ENCODE measurements at regions not wholly inside any gene's neighbourhood (a gene's known extent, or its start where the extent isn't known, plus 50 kb on each side); places are given as distances from the start of the nearest gene placed in this dataset.

- H3K9me3 ChIP-seq (ENCODE audit: control insufficient read depth in 2 of 2, insufficient read depth in 1 of 2, low read depth in 1 of 2, low read length in 1 of 2), result no peaks in the 10 kb centered on the region
- no peak overlapping the region for H3K4me3 ChIP-seq (ENCODE audit: low read depth in 1 of 2, low read length in 2 of 2)
- no peaks in the 10 kb centered on the region for H3K27me3 ChIP-seq (ENCODE audit: control insufficient read depth in 1 of 2, insufficient read depth in 2 of 2, low read length in 2 of 2)
- no peaks in the 10 kb centered on the region for H3K36me3 ChIP-seq (ENCODE audit: control insufficient read depth in 2 of 2, insufficient read depth in 2 of 2, low read length in 1 of 2)
- H3K4me1 ChIP-seq (ENCODE audit: control insufficient read depth in 2 of 2, insufficient read depth in 2 of 2, low read length in 1 of 2), result no peaks in the 10 kb centered on the region
- H3K27ac ChIP-seq (ENCODE audit: low read depth in 2 of 2, low read length in 1 of 2), result peak overlapping the region; percentile 50 to 85
- WGBS, 2 donors, result 53 to 68% methylated on average over 2 of the region's 2 CpGs
Measured at GRCh38 chr7:121795736-121796135, 77.2 kb upstream of the PTPRZ1 start.

GRCh38 chr7:121793716-121794115 is 79.2 kb upstream of the PTPRZ1 start:
- WGBS, 2 donors, result 48 to 57% methylated on average over 5 of the region's 5 CpGs
- Histone ChIP-seq H3K4me3 (ENCODE audit: low read depth in 1 of 2, low read length in 2 of 2) (no peak overlapping the region), H3K4me1 (ENCODE audit: control insufficient read depth in 2 of 2, insufficient read depth in 2 of 2, low read length in 1 of 2) (no peaks in the 10 kb centered on the region)

GRCh38 chr7:121777672-121778071 is 95.3 kb upstream of the PTPRZ1 start:
- Histone ChIP-seq H3K4me3 (ENCODE audit: low read depth in 1 of 2, low read length in 2 of 2) (no peak overlapping the region), H3K4me1 (ENCODE audit: control insufficient read depth in 2 of 2, insufficient read depth in 2 of 2, low read length in 1 of 2) (no peaks in the 10 kb centered on the region), H3K9me3 (ENCODE audit: control insufficient read depth in 2 of 2, insufficient read depth in 1 of 2, low read depth in 1 of 2, low read length in 1 of 2) (no peaks in the 10 kb centered on the region), H3K27me3 (ENCODE audit: control insufficient read depth in 1 of 2, insufficient read depth in 2 of 2, low read length in 2 of 2) (no peaks in the 10 kb centered on the region), H3K27ac (ENCODE audit: low read depth in 2 of 2, low read length in 1 of 2) (no peak overlapping the region), H3K36me3 (ENCODE audit: control insufficient read depth in 2 of 2, insufficient read depth in 2 of 2, low read length in 1 of 2) (no peaks in the 10 kb centered on the region)
- WGBS, 2 donors, result 47 to 53% methylated on average over 3 of the region's 3 CpGs

More at GRCh38 chr7:121793716-121794115, 79.2 kb upstream of the PTPRZ1 start:
- Histone ChIP-seq H3K36me3 (ENCODE audit: control insufficient read depth in 2 of 2, insufficient read depth in 2 of 2, low read length in 1 of 2) (no peaks in the 10 kb centered on the region), H3K9me3 (ENCODE audit: control insufficient read depth in 2 of 2, insufficient read depth in 1 of 2, low read depth in 1 of 2, low read length in 1 of 2) (no peaks in the 10 kb centered on the region), H3K27ac (ENCODE audit: low read depth in 2 of 2, low read length in 1 of 2) (no peak overlapping the region), H3K27me3 (ENCODE audit: control insufficient read depth in 1 of 2, insufficient read depth in 2 of 2, low read length in 2 of 2) (no peaks in the 10 kb centered on the region)

- Histone ChIP-seq H3K36me3 (ENCODE audit: control insufficient read depth in 2 of 2, insufficient read depth in 2 of 2, low read length in 1 of 2) (no peaks in the 10 kb centered on the region), H3K27ac (ENCODE audit: low read depth in 2 of 2, low read length in 1 of 2) (no peak overlapping the region), H3K4me1 (ENCODE audit: control insufficient read depth in 2 of 2, insufficient read depth in 2 of 2, low read length in 1 of 2) (no peaks in the 10 kb centered on the region), H3K9me3 (ENCODE audit: control insufficient read depth in 2 of 2, insufficient read depth in 1 of 2, low read depth in 1 of 2, low read length in 1 of 2) (no peaks in the 10 kb centered on the region), H3K27me3 (ENCODE audit: control insufficient read depth in 1 of 2, insufficient read depth in 2 of 2, low read length in 2 of 2) (no peaks in the 10 kb centered on the region), H3K4me3 (ENCODE audit: low read depth in 1 of 2, low read length in 2 of 2) (no peak overlapping the region)
- WGBS, 2 donors, result 67 to 71% methylated on average over 3 of the region's 3 CpGs
Measured at GRCh38 chr7:121774563-121774962, 98.4 kb upstream of the PTPRZ1 start.

GRCh38 chr7:121766676-121767075 is 106.3 kb upstream of the PTPRZ1 start:
- Histone ChIP-seq H3K4me1 (ENCODE audit: control insufficient read depth in 2 of 2, insufficient read depth in 2 of 2, low read length in 1 of 2) (no peaks in the 10 kb centered on the region), H3K36me3 (ENCODE audit: control insufficient read depth in 2 of 2, insufficient read depth in 2 of 2, low read length in 1 of 2) (no peaks in the 10 kb centered on the region), H3K27me3 (ENCODE audit: control insufficient read depth in 1 of 2, insufficient read depth in 2 of 2, low read length in 2 of 2) (no peaks in the 10 kb centered on the region), H3K4me3 (ENCODE audit: low read depth in 1 of 2, low read length in 2 of 2) (no peak overlapping the region), H3K9me3 (ENCODE audit: control insufficient read depth in 2 of 2, insufficient read depth in 1 of 2, low read depth in 1 of 2, low read length in 1 of 2) (no peaks in the 10 kb centered on the region), H3K27ac (ENCODE audit: low read depth in 2 of 2, low read length in 1 of 2) (no peak overlapping the region)
- WGBS, 2 donors, result 84 to 94% methylated on average over 1 of the region's 1 CpG

DNA sequence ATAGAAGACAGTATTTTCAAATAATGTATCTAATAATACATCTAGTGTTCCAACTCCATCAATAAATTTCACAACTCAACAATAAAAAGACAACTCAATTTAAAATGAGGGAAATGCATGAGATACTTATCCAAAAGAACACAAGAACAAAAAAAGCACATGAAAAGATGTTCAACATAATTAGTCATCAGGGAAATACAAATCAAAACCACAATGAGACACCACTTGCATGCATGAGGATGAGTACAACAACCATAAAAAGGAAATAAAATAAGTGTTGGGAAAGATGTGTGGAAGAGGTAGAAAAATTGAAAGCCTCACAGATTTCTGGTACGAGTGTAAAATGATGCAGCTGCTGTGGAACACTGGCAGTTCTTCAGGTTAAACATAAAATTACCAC is 111.6 kb upstream of the PTPRZ1 start:
- no peak overlapping the region for H3K4me3 ChIP-seq (ENCODE audit: low read depth in 1 of 2, low read length in 2 of 2)
- H3K27ac ChIP-seq (ENCODE audit: low read depth in 2 of 2, low read length in 1 of 2), result no peak overlapping the region
- no peaks in the 10 kb centered on the region for H3K4me1 ChIP-seq (ENCODE audit: control insufficient read depth in 2 of 2, insufficient read depth in 2 of 2, low read length in 1 of 2)
- no peaks in the 10 kb centered on the region for H3K27me3 ChIP-seq (ENCODE audit: control insufficient read depth in 1 of 2, insufficient read depth in 2 of 2, low read length in 2 of 2)
- H3K36me3 ChIP-seq (ENCODE audit: control insufficient read depth in 2 of 2, insufficient read depth in 2 of 2, low read length in 1 of 2), result no peaks in the 10 kb centered on the region
- 71 to 82% methylated on average over 1 of the region's 1 CpG for WGBS, 2 donors
- no peaks in the 10 kb centered on the region for H3K9me3 ChIP-seq (ENCODE audit: control insufficient read depth in 2 of 2, insufficient read depth in 1 of 2, low read depth in 1 of 2, low read length in 1 of 2)

GRCh38 chr7:121755818-121756552 is 117.0 kb upstream of the PTPRZ1 start:
- H3K27ac ChIP-seq (ENCODE audit: low read depth in 2 of 2, low read length in 1 of 2), result no peak overlapping the region
- no peaks in the 10 kb centered on the region for H3K27me3 ChIP-seq (ENCODE audit: control insufficient read depth in 1 of 2, insufficient read depth in 2 of 2, low read length in 2 of 2)
- H3K4me3 ChIP-seq (ENCODE audit: low read depth in 1 of 2, low read length in 2 of 2), result no peak overlapping the region
- H3K4me1 ChIP-seq (ENCODE audit: control insufficient read depth in 2 of 2, insufficient read depth in 2 of 2, low read length in 1 of 2), result no peaks in the 10 kb centered on the region
- 50 to 54% methylated on average over 6 of the region's 6 CpGs for WGBS, 2 donors
- no peaks in the 10 kb centered on the region for H3K9me3 ChIP-seq (ENCODE audit: control insufficient read depth in 2 of 2, insufficient read depth in 1 of 2, low read depth in 1 of 2, low read length in 1 of 2)
- no peaks in the 10 kb centered on the region for H3K36me3 ChIP-seq (ENCODE audit: control insufficient read depth in 2 of 2, insufficient read depth in 2 of 2, low read length in 1 of 2)

- Histone ChIP-seq H3K27me3 (ENCODE audit: control insufficient read depth in 1 of 2, insufficient read depth in 2 of 2, low read length in 2 of 2) (no peaks in the 10 kb centered on the region), H3K9me3 (ENCODE audit: control insufficient read depth in 2 of 2, insufficient read depth in 1 of 2, low read depth in 1 of 2, low read length in 1 of 2) (no peaks in the 10 kb centered on the region), H3K27ac (ENCODE audit: low read depth in 2 of 2, low read length in 1 of 2) (no peak overlapping the region), H3K4me1 (ENCODE audit: control insufficient read depth in 2 of 2, insufficient read depth in 2 of 2, low read length in 1 of 2) (no peaks in the 10 kb centered on the region), H3K4me3 (ENCODE audit: low read depth in 1 of 2, low read length in 2 of 2) (no peak overlapping the region), H3K36me3 (ENCODE audit: control insufficient read depth in 2 of 2, insufficient read depth in 2 of 2, low read length in 1 of 2) (no peaks in the 10 kb centered on the region)
- 40 to 48% methylated on average over 2 of the region's 2 CpGs for WGBS, 2 donors
Measured at GRCh38 chr7:121755286-121755685, 117.7 kb upstream of the PTPRZ1 start.

DNA sequence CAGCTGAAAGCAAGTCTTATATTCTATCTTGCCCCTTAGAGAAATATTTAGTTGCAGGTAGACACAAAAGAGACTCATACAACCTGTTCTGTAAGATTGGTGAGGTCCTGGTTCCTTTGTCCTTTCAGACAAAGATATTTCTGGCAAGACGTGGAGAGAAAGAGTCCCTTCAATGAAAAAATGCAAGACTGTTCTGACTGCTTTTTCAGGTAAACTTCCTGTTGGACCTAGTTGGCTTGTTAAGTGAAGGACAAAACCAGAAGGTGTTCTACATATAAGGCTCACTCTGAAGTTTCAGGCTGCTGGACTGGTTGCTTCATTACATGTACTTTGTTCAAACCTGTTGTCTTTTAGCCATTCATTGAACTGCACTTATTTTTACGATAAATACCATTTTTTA is 119.0 kb upstream of the PTPRZ1 start:
- no peaks in the 10 kb centered on the region for H3K27me3 ChIP-seq (ENCODE audit: control insufficient read depth in 1 of 2, insufficient read depth in 2 of 2, low read length in 2 of 2)
- no peaks in the 10 kb centered on the region for H3K36me3 ChIP-seq (ENCODE audit: control insufficient read depth in 2 of 2, insufficient read depth in 2 of 2, low read length in 1 of 2)
- 51 to 62% methylated on average over 2 of the region's 2 CpGs for WGBS, 2 donors
- H3K9me3 ChIP-seq (ENCODE audit: control insufficient read depth in 2 of 2, insufficient read depth in 1 of 2, low read depth in 1 of 2, low read length in 1 of 2), result no peaks in the 10 kb centered on the region
- H3K4me1 ChIP-seq (ENCODE audit: control insufficient read depth in 2 of 2, insufficient read depth in 2 of 2, low read length in 1 of 2), result no peaks in the 10 kb centered on the region
- H3K27ac ChIP-seq (ENCODE audit: low read depth in 2 of 2, low read length in 1 of 2), result no peak overlapping the region
- H3K4me3 ChIP-seq (ENCODE audit: low read depth in 1 of 2, low read length in 2 of 2), result no peak overlapping the region

DNA sequence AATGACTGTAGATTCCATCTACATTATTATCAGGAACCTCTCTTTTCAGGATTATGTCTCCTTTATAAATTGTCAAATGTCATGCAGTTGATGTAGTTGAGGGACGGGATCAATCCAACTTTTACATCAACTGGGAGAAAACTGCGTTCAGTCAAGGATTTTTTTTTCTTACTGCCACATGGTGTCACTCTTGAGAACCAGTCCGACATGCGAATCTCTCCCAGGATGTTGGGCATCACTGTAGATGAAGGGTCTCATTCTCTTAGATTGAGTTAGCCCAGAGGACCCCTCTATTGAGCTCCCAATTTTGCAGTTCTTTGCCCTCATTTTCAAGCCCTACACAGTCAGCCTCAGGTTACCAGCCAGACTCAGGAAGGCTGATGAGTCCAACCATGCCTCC is 120.3 kb upstream of the PTPRZ1 start:
- Histone ChIP-seq H3K27me3 (ENCODE audit: control insufficient read depth in 1 of 2, insufficient read depth in 2 of 2, low read length in 2 of 2) (no peaks in the 10 kb centered on the region), H3K9me3 (ENCODE audit: control insufficient read depth in 2 of 2, insufficient read depth in 1 of 2, low read depth in 1 of 2, low read length in 1 of 2) (no peaks in the 10 kb centered on the region), H3K27ac (ENCODE audit: low read depth in 2 of 2, low read length in 1 of 2) (no peak overlapping the region), H3K4me3 (ENCODE audit: low read depth in 1 of 2, low read length in 2 of 2) (no peak overlapping the region), H3K4me1 (ENCODE audit: control insufficient read depth in 2 of 2, insufficient read depth in 2 of 2, low read length in 1 of 2) (no peaks in the 10 kb centered on the region), H3K36me3 (ENCODE audit: control insufficient read depth in 2 of 2, insufficient read depth in 2 of 2, low read length in 1 of 2) (no peaks in the 10 kb centered on the region)
- 41 to 54% methylated on average over 4 of the region's 4 CpGs for WGBS, 2 donors

Measured in esophagus (tissue), 2 donors.